ENCODE measurements at regions not wholly inside any gene's neighbourhood (a gene's known extent, or its start where the extent isn't known, plus 50 kb on each side); places are given as distances from the start of the nearest gene placed in this dataset.

DNA sequence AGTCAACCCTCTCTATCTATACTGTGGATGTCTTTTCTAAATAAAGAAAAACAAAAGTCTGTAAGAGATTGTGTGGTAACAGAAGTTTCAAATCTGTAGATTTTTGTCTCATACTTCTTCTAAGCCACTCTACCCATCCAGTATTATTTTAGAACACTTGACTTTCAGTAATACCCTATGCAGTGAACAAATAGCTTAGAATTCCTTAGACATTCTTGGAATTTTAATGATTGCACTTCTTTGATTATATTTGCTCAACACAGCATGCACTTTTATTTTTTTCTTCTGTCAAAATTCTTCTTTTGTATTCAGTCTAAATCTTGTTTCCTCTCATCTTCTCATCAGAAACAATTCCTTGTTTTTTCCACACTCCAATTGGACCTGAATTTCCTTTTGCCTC, 1080.2 kb downstream of the SUCLG1 start:
- TF ChIP-seq CTCF (IDR thresholded peaks at IDR 0.05; ENCODE audit: insufficient read depth, low read length, poor library complexity, severe bottlenecking) (no peak), EZH2phosphoT487 (conservative IDR thresholded peaks at IDR 0.05; ENCODE audit: low read length) (no peak)

Data from SU-DHL-6 (cell line).